ENCODE measurements at regions not wholly inside any gene's neighbourhood (a gene's known extent, or its start where the extent isn't known, plus 50 kb on each side); places are given as distances from the start of the nearest gene placed in this dataset.
"Not testable (repeated sequence)": the region's sequence is repeated elsewhere in the genome, so short reads cannot be mapped to it uniquely, and the experiment has no call there.

DNA sequence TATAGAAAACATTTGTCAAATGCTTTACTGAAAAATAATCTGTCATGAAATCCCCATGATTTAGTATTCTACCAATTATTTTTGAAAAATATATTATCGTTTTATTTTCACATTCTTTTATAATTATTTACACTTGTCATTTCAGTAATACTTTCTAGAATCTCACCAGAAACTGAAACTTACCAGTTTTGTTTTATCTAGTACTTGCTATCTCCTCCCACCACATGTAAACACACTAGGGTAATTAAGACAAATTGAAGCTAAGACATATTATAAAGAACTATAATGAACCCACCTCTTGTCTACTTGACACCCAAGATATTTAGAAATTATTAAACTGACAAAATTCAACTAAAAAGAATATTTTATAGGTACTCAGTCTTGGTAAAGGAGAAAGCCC, 51.5 kb upstream of the GRM3 start:
- in situ Hi-C loops (cut with HindIII; ENCODE audit: low pct_unique_long_range_greater_than_20kb, low sequenced_read_pairs): no loop called here
- no peak for DNase-seq (ENCODE audit: low read depth)

DNA sequence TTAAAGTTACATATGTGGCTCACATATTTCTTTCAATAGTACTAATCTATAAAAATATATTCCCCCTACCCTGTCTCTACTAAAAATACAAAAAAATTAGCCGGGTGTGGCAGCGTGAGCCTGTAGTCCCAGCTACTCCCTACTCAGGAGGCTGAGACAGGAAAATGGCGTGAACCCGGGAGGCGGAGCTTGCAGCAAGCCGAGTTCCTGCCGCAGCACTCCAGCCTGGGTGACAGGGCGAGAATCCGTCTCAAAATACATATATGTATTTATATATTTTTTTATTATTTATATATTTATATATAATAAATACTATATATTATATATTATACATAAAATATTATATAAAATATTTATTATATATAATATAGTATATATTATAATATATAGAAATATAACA, 69.7 kb upstream of the GRM3 start:
- no peak for DNase-seq (ENCODE audit: low read depth)
- in situ Hi-C loops (cut with HindIII; ENCODE audit: low pct_unique_long_range_greater_than_20kb, low sequenced_read_pairs): no loop called here

DNA sequence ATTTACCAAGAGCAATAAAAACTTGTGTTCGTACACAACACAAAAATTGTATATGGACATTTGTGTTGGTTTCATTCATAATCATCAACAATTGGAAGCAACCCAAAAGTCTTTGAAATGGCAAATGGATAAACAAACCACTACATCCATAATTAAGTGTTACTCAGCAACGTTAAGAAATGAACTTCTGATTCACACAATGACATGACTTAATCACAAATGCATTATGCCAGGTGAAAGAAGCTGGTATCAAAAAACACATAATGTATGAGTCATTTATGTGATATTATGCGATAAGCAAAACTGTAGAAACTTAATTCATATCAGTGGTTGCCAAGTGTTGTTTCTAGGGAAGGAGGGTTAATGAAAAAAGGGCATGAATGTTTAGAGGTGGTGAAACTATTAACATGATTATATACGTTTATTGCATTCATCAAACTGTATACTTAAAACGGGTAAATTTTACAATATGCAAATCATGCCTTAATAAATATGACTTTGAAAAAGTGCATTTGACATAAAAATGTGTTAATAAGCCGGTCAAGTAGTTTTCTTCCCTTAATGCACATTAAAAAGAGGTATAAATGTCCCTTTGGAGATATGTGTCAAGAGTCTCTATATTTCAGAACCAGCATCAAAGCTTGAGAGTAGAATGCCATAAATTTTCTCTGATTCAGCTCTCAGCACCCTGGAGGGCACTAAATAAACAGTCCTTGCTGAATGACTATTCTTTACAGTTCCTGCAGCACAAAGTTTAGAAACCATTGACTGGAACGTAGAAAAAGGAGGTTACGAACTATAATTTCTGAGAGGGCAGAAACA, 84.8 kb upstream of the GRM3 start:
- in situ Hi-C loops (cut with HindIII; ENCODE audit: low pct_unique_long_range_greater_than_20kb, low sequenced_read_pairs): no loop called here

DNA sequence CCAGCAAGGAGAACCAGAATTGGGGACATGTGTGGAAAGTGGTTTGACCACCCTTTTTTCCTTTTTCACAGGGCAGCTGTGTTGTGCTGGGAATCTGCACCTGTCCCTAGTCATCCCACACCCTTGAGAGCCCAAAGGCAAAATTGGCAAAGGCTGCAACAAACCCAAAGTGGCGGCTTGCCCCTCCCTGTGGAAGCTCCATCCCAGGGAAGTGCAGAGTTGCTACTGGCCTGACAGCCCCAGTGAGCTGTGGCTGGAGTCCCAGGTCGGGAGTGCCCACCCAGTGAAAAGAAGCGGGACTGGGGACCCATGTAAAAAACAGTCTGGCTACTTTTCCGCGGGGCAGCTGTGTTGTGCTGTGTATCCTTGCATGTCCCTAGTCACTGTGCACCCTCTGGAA, 109.1 kb upstream of the GRM3 start:
- in situ Hi-C loops (cut with HindIII; ENCODE audit: low pct_unique_long_range_greater_than_20kb, low sequenced_read_pairs): no loop called here
- no peak for DNase-seq (ENCODE audit: low read depth)

More for the DNA sequence above, 84.8 kb upstream of the GRM3 start:
- DNase-seq (ENCODE audit: low read depth): no peak

DNA sequence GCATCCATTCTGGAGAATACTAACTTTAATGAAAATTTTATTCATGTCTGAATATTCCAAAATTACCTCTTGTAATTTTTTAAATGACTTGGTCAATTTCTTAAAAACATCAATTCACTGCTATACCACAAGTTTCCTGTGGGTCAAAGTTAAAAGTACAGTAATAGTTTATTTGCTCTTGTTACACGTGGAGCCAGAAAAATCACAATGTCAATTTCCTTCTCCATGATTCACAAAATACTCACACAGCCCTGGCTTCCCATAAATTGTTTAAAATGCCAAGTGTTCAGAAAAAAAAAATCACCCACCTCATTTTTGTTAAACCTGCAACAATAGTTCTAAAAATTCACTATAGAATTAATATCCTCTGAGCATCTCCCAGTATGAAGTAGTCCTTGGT, 139.5 kb upstream of the GRM3 start:
- in situ Hi-C loops (cut with HindIII; ENCODE audit: low pct_unique_long_range_greater_than_20kb, low sequenced_read_pairs): no loop called here
- no peak for DNase-seq (ENCODE audit: low read depth)

DNA sequence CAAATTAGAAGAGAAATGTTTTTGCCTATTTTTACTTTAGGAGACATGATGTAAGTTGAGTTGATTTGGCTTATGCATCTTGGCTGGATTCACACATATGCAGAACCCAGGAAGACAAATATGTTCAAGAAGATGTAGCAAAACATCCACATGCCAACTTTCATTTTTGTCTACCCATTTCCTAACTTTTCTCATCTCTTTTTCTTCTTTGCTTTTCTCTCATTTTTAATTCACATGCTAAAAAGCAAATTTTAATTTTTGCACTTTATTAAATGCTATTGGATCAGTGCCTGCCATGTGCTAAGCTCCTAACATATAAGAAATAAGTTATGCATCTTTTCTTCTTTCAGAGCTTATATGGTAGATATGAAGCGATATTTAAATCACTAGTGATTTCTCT, 143.7 kb upstream of the GRM3 start:
- no peak for DNase-seq (ENCODE audit: low read depth)
- in situ Hi-C loops (cut with HindIII; ENCODE audit: low pct_unique_long_range_greater_than_20kb, low sequenced_read_pairs): no loop called here

DNA sequence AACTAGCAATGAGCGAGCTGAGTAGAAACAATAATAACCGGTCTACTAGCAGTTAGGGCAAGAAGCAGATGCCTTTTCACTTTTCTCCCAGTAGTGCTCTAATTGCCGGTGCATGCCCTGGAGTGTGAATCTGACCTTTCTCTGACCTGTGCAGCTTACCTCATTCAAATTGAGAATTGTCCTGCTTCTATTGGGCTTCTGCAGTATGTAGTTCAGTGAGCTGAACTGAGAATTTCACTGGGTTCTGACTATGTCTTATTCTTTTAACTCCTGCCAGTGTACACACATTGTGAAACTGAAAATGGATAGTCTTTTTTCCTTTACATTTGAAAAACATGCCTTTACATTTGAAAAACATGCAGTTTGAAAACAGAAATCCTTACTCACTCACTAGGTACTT, 157.9 kb upstream of the GRM3 start:
- no peak for DNase-seq (ENCODE audit: low read depth)
- in situ Hi-C loops (cut with HindIII; ENCODE audit: low pct_unique_long_range_greater_than_20kb, low sequenced_read_pairs): no loop called here

DNA sequence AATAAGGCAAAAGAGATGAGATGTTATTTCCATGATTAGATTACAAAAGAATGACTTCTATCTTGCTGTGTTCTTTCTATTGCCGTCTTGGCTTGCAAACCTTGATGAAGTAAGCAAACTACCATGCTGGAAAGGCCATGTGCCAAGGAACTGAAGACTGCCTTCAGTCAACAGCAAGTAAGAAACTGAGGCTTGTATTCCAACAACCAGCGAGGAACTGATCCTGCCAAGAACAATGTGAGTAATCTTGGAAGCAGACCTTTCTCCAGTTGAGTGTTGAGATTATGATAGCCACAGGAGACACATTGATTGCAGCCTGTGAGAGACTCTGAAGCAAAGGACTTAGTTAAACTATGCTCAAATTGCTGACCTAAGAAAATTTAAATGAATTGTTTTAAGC, 164.6 kb upstream of the GRM3 start:
- DNase-seq (ENCODE audit: low read depth): no peak
- in situ Hi-C loops (cut with HindIII; ENCODE audit: low pct_unique_long_range_greater_than_20kb, low sequenced_read_pairs): no loop called here

DNA sequence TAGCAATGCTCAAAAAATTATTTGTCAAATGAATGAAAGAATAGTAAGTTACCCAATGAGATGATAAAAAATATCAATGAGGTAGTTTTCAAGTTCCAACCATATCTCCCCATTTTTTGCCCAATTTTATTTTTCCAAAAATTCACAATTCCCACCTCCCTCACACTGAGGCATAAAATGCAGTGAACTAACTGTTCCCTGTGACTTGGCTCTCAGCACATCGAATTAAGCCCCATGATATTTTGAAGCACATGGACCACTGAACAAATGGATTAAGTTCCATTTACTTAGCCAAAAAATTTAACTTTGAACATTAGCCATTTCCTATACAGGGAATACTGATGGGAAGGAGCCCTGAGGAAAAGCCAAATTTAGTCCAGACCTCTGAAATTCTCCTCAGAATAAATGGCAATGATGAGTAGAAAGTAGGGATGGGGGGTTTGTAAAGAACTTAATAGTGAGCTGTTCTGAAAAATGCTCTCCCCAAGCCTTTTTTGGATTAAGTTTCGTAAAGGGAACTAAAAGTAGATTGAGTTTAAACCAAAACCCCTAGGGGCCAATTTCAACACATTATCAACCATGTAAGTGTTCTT, 166.3 kb upstream of the GRM3 start:
- DNase-seq (ENCODE audit: low read depth): no peak
- in situ Hi-C loops (cut with HindIII; ENCODE audit: low pct_unique_long_range_greater_than_20kb, low sequenced_read_pairs): no loop called here

DNA sequence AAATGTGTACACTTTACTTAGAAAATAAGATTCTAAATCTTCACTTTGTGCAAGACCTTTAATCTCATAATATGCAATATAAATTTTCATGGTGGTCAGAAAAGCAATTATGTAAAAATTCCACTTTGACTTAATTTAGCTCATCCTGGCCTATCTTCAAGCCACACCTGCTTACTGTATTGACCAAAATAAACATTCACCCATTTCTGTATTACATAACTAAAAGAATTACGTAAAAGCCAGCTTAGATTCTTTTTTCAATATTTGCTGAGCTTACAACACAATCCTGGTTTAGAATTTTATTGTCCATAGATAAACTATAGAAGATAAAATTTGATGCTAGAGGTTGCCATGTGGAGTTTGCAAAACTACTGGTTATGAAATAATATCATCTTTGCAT, 172.9 kb upstream of the GRM3 start:
- in situ Hi-C loops (cut with HindIII; ENCODE audit: low pct_unique_long_range_greater_than_20kb, low sequenced_read_pairs): no loop called here
- DNase-seq (ENCODE audit: low read depth): no peak

DNA sequence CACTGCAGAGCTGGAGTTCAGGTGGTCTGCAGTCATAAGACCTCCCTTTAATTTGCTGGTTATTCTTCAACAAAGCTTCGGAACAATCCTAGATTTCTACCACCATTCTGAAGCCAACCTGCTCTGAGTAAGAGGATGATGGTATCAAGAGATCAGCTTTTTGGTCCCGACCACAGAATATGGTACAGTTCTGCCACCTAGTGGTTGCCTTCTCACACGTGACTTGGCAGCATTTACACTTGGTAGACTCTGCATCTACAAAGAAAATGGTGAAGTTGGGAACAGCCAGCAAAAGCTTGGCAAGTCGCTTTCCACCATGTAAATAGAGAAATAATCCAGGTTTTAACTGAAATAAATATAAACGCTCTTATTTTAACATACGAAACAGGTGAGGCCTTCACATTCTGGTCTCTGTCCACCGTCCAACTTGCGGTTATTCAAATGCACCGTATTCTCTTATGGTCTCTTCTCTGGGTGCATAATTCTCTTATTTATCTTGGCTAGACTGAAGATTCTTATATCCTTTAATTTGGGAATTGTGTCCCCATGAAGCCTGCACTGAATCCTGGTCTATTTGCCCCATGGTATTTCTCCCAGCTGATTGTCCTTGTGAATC, 173.9 kb upstream of the GRM3 start:
- DNase-seq (ENCODE audit: low read depth): peak; percentile 28
- in situ Hi-C loops (cut with HindIII; ENCODE audit: low pct_unique_long_range_greater_than_20kb, low sequenced_read_pairs): no loop called here

DNA sequence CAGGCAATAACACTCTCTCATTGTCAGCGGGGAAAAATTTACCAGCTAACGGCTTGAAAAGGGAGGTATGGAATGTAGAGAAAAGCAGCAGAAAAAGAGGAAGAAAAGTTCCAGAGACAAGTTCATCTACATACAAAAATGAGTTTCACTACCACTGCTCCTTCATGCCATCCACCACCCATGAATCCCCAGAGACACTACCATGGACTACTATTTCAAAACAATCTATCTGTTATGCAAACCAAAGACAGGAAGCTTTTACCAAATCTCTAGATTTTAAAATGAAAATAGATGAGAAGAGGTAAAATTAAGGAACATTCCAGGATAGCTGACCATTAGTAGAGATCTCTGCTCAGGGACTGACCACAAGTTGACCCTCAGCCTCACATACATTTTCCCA, 189.0 kb upstream of the GRM3 start:
- in situ Hi-C loops (cut with HindIII; ENCODE audit: low pct_unique_long_range_greater_than_20kb, low sequenced_read_pairs): no loop called here
- DNase-seq (ENCODE audit: low read depth): no peak

DNA sequence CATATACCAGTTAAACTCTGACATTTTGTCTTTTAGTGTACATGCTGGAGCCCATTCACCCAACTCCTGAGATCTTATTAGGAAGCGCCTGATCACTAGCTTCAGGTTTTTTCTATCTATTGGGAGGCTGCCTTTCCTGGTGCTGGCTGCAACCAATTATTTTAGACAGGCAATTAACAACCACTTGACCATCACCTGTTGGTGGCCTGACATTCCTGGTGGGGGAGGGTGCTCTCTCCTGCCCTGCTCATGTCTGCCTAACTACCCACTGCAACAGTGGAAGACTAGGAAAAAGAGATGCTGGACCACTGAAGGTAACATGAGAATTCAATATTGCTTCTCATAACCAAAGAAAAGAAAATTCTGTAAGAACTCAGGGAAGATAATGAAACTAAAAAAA, 190.3 kb upstream of the GRM3 start:
- in situ Hi-C loops (cut with HindIII; ENCODE audit: low pct_unique_long_range_greater_than_20kb, low sequenced_read_pairs): no loop called here

DNA sequence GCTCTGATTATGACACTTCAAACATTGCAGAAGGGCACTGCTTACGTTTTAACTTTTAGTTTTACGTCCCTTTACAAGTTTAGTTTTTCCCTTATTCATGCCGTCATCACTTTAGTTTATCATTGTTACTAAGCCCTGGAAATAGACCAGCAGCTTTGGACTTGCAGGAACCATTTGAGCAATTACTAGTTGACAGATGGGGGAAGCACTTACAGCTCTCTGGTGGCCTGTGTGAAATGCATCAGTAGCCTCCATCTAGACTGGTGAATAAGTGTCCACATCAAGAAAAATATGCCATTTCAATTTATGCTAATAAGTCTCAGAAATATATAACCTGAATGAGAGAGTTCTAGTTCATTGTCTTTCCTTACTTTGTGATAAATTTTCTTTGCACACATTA, 194.9 kb upstream of the GRM3 start:
- DNase-seq (ENCODE audit: low read depth): no peak
- in situ Hi-C loops (cut with HindIII; ENCODE audit: low pct_unique_long_range_greater_than_20kb, low sequenced_read_pairs): no loop called here

More for the DNA sequence above, 190.3 kb upstream of the GRM3 start:
- no peak for DNase-seq (ENCODE audit: low read depth)

DNA sequence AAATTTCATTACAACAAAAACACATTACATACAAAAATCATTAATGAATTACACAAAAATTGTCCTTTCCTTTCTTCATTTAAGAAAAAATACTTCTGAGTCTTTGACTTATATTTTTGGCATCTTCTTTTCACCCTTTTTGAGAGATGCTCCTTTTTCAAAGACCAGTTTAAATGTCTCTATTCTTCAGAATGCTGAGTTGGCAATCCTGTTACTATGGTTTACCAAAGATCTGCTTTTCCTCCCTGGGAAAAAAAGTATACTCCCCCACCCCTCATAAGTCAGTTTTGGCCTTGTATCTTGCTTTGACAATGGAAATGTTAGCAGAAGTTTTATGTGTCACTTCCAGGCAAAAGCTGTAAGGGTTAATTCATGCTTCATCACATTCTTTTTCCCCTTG, 198.4 kb upstream of the GRM3 start:
- in situ Hi-C loops (cut with HindIII; ENCODE audit: low pct_unique_long_range_greater_than_20kb, low sequenced_read_pairs): no loop called here
- no peak for DNase-seq (ENCODE audit: low read depth)

DNA sequence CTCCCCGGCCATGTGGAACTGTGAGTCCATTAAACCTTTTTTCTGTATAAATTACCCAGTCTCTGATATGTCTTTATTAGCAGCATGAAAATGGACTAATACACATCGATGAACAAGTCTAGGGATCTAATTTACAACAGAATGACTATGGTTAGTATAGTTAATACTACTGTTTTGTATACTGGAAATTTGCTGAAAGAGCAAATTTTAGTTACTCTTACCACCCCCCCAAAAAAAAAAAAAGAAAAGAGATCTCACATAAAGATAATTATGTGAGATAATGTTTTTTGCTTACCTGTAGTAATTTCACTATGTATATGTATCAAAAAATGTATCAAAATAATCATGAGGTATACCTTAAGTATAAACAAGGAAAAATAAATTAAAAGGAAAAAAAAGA, 199.5 kb upstream of the GRM3 start:
- DNase-seq (ENCODE audit: low read depth): no peak
- in situ Hi-C loops (cut with HindIII; ENCODE audit: low pct_unique_long_range_greater_than_20kb, low sequenced_read_pairs): no loop called here

DNA sequence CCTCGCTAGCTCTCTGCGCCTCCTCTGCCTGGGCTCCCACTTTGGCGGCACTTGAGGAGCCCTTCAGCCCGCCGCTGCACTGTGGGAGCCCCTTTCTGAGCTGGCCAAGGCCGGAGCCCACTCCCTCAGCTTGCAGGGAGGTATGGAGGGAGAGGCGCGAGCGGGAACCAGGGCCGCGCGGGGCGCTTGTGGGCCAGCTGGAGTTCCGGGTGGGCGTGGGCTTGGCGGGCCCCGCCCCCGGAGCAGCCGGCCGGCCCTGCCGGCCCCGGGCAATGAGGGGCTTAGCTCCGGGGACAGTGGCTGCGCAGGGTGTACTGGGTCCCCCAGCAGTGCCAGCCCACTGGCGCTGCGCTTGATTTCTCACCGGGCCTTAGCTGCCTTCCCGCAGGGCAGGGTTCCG, 203.3 kb upstream of the GRM3 start:
- in situ Hi-C loops (cut with HindIII; ENCODE audit: low pct_unique_long_range_greater_than_20kb, low sequenced_read_pairs); DNase-seq (ENCODE audit: low read depth): not testable (repeated sequence)

DNA sequence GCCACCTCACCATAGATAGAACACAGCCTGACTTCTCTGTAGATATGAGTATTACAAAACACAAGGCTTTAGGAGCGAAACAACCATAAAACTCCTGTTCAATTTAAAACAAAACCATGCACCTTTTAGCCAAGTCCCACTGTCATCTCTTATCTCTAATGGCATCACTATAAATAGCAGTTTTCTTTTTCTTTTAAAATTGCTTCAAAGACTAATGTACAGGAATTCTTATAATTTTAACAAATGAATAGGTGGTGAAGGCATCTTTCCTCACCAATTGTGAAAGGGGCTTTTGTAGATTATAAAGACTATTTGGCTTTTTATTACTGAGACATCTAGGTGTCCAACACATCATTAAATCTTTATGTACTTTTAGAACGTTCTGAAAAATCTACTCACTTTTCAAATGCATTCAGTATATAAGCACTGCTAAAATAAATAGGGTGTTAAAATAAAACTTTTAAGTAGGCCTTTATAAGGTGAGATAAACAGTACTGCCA, 205.7 kb upstream of the GRM3 start:
- in situ Hi-C loops (cut with HindIII; ENCODE audit: low pct_unique_long_range_greater_than_20kb, low sequenced_read_pairs): no loop called here
- no peak for DNase-seq (ENCODE audit: low read depth)

DNA sequence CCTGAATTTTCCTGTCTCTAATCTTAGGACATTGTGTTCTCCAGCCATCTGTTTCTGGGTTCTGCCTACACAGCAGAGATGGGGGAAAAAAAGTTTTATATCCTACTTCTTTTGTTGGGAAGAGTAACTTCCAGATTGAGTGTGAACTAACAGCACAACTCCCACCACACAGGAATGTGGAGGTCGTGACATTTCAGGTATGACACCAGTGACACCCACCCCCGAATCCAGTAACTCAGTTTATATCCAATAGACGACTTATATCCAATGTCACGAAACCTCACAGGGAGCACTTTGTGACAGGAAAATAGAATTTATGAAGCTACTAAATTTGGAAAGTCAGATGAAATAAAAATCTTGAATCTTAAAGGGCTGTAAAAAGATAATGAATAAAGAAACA, 211.9 kb upstream of the GRM3 start:
- in situ Hi-C loops (cut with HindIII; ENCODE audit: low pct_unique_long_range_greater_than_20kb, low sequenced_read_pairs): no loop called here
- DNase-seq (ENCODE audit: low read depth): no peak

DNA sequence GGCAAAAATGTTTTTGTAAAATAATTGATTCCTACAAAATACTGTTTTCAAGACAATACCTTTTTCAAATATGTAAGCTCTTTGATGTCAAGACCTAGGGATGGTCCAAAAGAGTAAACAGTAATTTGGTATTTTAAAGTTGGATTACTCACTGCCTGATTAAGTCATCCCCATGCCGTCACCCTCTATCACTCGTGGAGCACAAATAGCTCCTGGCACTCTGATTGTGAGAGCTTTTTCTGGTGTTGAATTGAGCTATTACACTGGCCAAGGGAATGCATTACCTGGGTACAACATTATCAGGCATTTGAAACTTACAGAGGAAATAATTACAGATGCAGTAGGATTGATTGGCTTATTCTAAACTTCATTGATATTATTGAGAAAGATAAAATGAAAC, 231.9 kb upstream of the GRM3 start:
- DNase-seq (ENCODE audit: low read depth): no peak
- in situ Hi-C loops (cut with HindIII; ENCODE audit: low pct_unique_long_range_greater_than_20kb, low sequenced_read_pairs): no loop called here

Data from Caki2 (cell line).